Sigmoid colon (tissue), 6 donors: ENCODE measurements at regions not wholly inside any gene's neighbourhood (a gene's known extent, or its start where the extent isn't known, plus 50 kb on each side); places are given as distances from the start of the nearest gene placed in this dataset.

ENCODE experiments used
- DNase-seq: peaks from one replicate; pipeline ENCODE4 v3.0.0-alpha.2; 2019
- H3K27ac ChIP-seq, 4 donors: fragments of 200-600 bp; sonication (generic); one replicate each; pipeline ENCODE4 v1.5.1; 2016 to 2019; ENCODE audit warnings: mild to moderate bottlenecking in 1 of 4
- H3K27me3 ChIP-seq, 3 donors: fragments of 200-600 bp; sonication (generic); one replicate each; pipeline ENCODE4 v1.5.1; 2019; ENCODE audit warnings: mild to moderate bottlenecking in 1 of 3
- H3K36me3 ChIP-seq, 4 donors: fragments of 200-600 bp; sonication (generic); one replicate each; pipeline ENCODE4 v1.5.1; 2016 to 2019
- H3K4me1 ChIP-seq, 4 donors: fragments of 200-600 bp; sonication (generic); one replicate each; pipeline ENCODE4 v1.5.1; 2017 to 2019
- H3K4me3 ChIP-seq, 4 donors: fragments of 200-600 bp; sonication (generic); one replicate each; pipeline ENCODE4 v1.5.1; 2017 to 2019; ENCODE audit warnings: mild to moderate bottlenecking in 2 of 4, moderate library complexity in 1 of 4
- H3K9me3 ChIP-seq, 4 donors: fragments of 200-600 bp in 3 of 4; sonication (generic) in 3 of 4; one replicate each; pipeline versions ENCODE4 v1.5.1 to v1.6.1; 2013 to 2019
- CTCF ChIP-seq, 4 experiments: fragments of 450-650 bp in 3 of 4; fragments of 200-600 bp in 1 of 4; IDR thresholded peaks; one replicate each; pipeline ENCODE4 v1.5.1; 2016 to 2019; ENCODE audit warnings: antibody characterized with exemption in 4 of 4, mild to moderate bottlenecking in 3 of 4, moderate library complexity in 2 of 4
- EP300 ChIP-seq, 4 donors: sonication (generic); formaldehyde crosslinking; IDR thresholded peaks; one replicate each; pipeline ENCODE4 v1.6.1; 2017; ENCODE audit warnings: antibody characterized with exemption in 4 of 4
- POLR2A ChIP-seq, 2 donors: fragments of 450-650 bp; IDR thresholded peaks; one replicate each; pipeline ENCODE4 v1.6.1; 2016; ENCODE audit warnings: antibody characterized with exemption in 2 of 2, mild to moderate bottlenecking in 2 of 2, moderate library complexity in 2 of 2
- POLR2AphosphoS5 ChIP-seq, 4 donors: sonication (generic); formaldehyde crosslinking; IDR thresholded peaks; one replicate each; pipeline ENCODE4 v1.6.1; 2017; ENCODE audit warnings: antibody characterized with exemption in 4 of 4
- WGBS, 2 donors: extraction: QIAGEN DNeasy Blood & Tissue Kit; methylation state at CpG; one replicate each; pipeline ENCODE4 v1.1.7; 2013; 5-methylcytosine and 5-hydroxymethylcytosine counted together
- intact Hi-C: fragments of 100-400 bp; cut with DNase I; formaldehyde crosslinking; loops from one replicate; pipeline ENCODE4 v1.15.1; 2023
- donor health status: healthy with polysubstance abuse.
- donor health status: healthy.

- H3K27me3 ChIP-seq = no peaks in the 10 kb centered on the region
- H3K4me3 ChIP-seq = no peak overlapping the region
- intact Hi-C loops = no loop called here
- H3K36me3 ChIP-seq = no peaks in the 10 kb centered on the region
- DNase-seq = no peak
- peaks cover 0 to 18% (median 13%) of the 10 kb centered on the region in 4 donors for H3K4me1 ChIP-seq
- no peak overlapping the region for H3K27ac ChIP-seq
- 12 to 65% methylated on average over 7 of the region's 7 CpGs for WGBS, 2 donors
- H3K9me3 ChIP-seq = no peaks in the 10 kb centered on the region
- TF ChIP-seq EP300 (IDR thresholded peaks at IDR 0.05) (no peak), POLR2A (IDR thresholded peaks at IDR 0.05) (no peak), CTCF (IDR thresholded peaks at IDR 0.05) (no peak), POLR2AphosphoS5 (IDR thresholded peaks at IDR 0.05) (no peak)
Observed at GRCh38 chr6:80527552-80528052, 421.1 kb downstream of the BCKDHB start.

DNA sequence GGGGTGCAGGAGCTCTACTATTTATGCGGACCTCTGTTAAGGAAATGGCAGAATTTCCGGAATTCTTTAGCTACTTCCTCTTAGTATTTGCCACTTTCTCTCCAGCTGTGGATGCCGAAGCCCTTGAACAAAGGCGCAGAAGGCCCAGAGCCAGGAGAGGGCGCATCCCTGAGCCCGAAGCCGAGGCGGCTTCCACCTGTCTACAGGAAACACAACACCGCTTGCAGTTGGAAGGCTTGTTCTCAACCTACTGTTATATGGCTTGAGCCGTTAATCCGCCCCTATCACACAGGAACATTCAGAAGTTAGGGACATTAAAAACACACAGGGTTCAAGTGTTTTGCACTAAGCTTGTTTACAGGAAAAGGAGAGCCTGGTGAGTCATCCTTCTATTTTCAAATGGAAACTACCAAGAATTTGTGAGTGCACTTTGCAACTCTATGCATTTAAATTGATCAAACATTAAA is 417.1 kb downstream of the BCKDHB start:
- Histone ChIP-seq H3K4me1 (peaks cover 0 to 32% (median 27%) of the 10 kb centered on the region in 4 donors), H3K9me3 (no peaks in the 10 kb centered on the region), H3K27me3 (no peaks in the 10 kb centered on the region), H3K4me3 (no peak overlapping the region), H3K36me3 (no peaks in the 10 kb centered on the region), H3K27ac (peak overlapping the region in 2 of 4 donors; percentile 22 to 40)
- no peak for DNase-seq
- intact Hi-C loops = no loop called here
- TF ChIP-seq POLR2A (IDR thresholded peaks at IDR 0.05) (no peak), POLR2AphosphoS5 (IDR thresholded peaks at IDR 0.05) (peak in 1 of 4 donors; percentile 18)
- 69 to 83% methylated on average over 11 of the region's 11 CpGs for WGBS, 2 donors

DNA sequence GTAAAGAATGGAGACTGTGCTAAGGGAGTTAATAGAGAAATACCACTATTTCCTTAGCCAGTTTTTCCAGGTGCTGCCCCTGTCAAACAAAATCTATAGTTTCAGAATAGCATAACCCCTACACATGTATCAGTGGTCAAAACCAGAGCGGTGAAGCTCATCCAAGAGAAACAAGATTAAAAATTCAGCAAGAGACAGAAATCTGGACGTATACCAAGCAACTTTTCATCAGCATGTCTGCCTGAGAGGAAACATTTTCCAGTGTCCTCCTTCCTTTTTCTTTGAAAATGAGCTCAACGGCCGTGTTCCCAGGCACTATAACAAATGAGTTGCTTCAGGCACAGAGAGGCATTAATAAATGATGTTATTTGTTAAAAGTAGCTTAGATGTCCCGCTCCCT is 416.5 kb downstream of the BCKDHB start:
- 70 to 90% methylated on average over 5 of the region's 5 CpGs for WGBS, 2 donors
- TF ChIP-seq EP300 (IDR thresholded peaks at IDR 0.05) (no peak), POLR2A (IDR thresholded peaks at IDR 0.05) (no peak), CTCF (IDR thresholded peaks at IDR 0.05) (no peak), POLR2AphosphoS5 (IDR thresholded peaks at IDR 0.05) (no peak)
- intact Hi-C loops = no loop called here

GRCh38 chr6:80522576-80522975 is 416.1 kb downstream of the BCKDHB start:
- intact Hi-C loops = no loop called here
- TF ChIP-seq POLR2A (IDR thresholded peaks at IDR 0.05) = no peak
- no peak for TF ChIP-seq EP300 (IDR thresholded peaks at IDR 0.05)
- no peak for TF ChIP-seq POLR2AphosphoS5 (IDR thresholded peaks at IDR 0.05)
- no peak for TF ChIP-seq CTCF (IDR thresholded peaks at IDR 0.05)
- Histone ChIP-seq H3K9me3 (no peaks in the 10 kb centered on the region), H3K36me3 (no peaks in the 10 kb centered on the region), H3K27ac (peak overlapping the region in 2 of 4 donors; percentile 22 to 40), H3K27me3 (no peaks in the 10 kb centered on the region), H3K4me1 (peaks cover 0 to 32% (median 27%) of the 10 kb centered on the region in 4 donors), H3K4me3 (no peak overlapping the region)
- DNase-seq = no peak
- WGBS, 2 donors = 68 to 70% methylated on average over 4 of the region's 4 CpGs

More for the DNA sequence above, 416.5 kb downstream of the BCKDHB start:
- Histone ChIP-seq H3K4me1 (peaks cover 0 to 32% (median 27%) of the 10 kb centered on the region in 4 donors), H3K27ac (peak overlapping the region in 2 of 4 donors; percentile 22 to 40), H3K9me3 (no peaks in the 10 kb centered on the region), H3K27me3 (no peaks in the 10 kb centered on the region), H3K36me3 (no peaks in the 10 kb centered on the region), H3K4me3 (no peak overlapping the region)
- no peak for DNase-seq

DNA sequence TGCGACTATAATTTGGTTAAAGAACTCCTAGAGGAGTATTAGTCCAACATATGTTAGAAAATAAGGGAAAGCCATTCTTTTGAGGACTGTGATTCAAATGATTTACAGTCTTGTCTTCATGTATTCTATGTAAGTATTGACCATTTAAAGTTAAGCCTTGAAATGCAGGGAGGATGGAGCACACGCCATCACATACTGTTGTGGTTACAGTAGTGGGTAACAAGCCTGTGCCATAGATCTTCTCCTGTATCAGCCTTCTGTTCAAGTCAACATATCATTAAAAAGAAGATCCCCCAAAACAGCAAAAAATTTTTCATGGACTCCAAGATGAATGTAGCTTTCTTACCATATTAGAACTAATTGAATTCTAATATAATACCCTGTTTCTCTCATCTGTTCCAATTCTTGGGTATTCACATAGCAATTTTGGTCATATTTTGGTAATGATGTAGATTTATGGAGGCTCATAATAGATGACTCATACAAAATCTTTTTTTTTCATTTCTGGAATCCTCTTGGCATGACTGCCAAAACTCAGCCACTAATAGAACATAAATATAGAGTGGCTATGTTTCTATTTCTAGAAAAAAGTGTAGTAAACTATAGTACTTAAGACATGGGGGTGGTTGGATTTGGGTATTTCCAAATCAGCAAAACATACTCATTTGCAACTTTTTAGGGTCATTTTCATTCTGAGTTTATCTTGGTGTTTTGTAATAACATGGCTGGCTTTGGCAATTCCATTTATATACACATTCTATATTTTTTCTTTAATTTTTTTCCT is 413.5 kb downstream of the BCKDHB start:
- H3K4me3 ChIP-seq = no peak overlapping the region
- no peak for TF ChIP-seq CTCF (IDR thresholded peaks at IDR 0.05)
- no peak for TF ChIP-seq EP300 (IDR thresholded peaks at IDR 0.05)
- TF ChIP-seq POLR2AphosphoS5 (IDR thresholded peaks at IDR 0.05) = peak in 3 of 4 donors; percentile 22 to 46 (median 36)
- TF ChIP-seq POLR2A (IDR thresholded peaks at IDR 0.05) = no peak
- WGBS, 2 donors = 86 to 90% methylated on average over 2 of the region's 2 CpGs
- no peaks in the 10 kb centered on the region for H3K36me3 ChIP-seq
- no peaks in the 10 kb centered on the region for H3K27me3 ChIP-seq
- H3K9me3 ChIP-seq = no peaks in the 10 kb centered on the region
- intact Hi-C loops = no loop called here
- no peak overlapping the region for H3K27ac ChIP-seq
- peaks cover 0 to 35% (median 30%) of the 10 kb centered on the region in 4 donors for H3K4me1 ChIP-seq
- no peak for DNase-seq
